Colonic mucosa (tissue), 4 donors: ENCODE measurements at regions not wholly inside any gene's neighbourhood (a gene's known extent, or its start where the extent isn't known, plus 50 kb on each side); places are given as distances from the start of the nearest gene placed in this dataset.

Experiments used
- DNase-seq: peaks from one replicate; pipeline ENCODE4 v3.0.0-alpha.2; 2020
- H3K27ac ChIP-seq: fragments of 200-600 bp; one replicate; pipeline ENCODE4 v1.8.0; 2021
- H3K27me3 ChIP-seq: fragments of 200-600 bp; one replicate; pipeline ENCODE4 v1.8.0; 2021
- H3K36me3 ChIP-seq: fragments of 200-600 bp; one replicate; pipeline ENCODE4 v1.8.0; 2021
- H3K4me1 ChIP-seq: fragments of 200-600 bp; one replicate; pipeline ENCODE4 v1.8.0; 2021; ENCODE audit warnings: mild to moderate bottlenecking
- H3K4me3 ChIP-seq: fragments of 200-600 bp; one replicate; pipeline ENCODE4 v1.8.0; 2021
- H3K9ac ChIP-seq, 2 donors: one replicate each; pipeline ENCODE4 v1.7.0; 2013; ENCODE audit warnings: control low read depth in 2 of 2, low read depth in 2 of 2, low read length in 2 of 2
- H3K9me3 ChIP-seq: fragments of 200-600 bp; one replicate; pipeline ENCODE4 v1.8.0; 2021
- CTCF ChIP-seq: fragments of 200-600 bp; IDR thresholded peaks from one replicate; pipeline ENCODE4 v1.8.0; 2022; ENCODE audit warnings: antibody characterized with exemption, mild to moderate bottlenecking
- intact Hi-C: fragments of 100-400 bp; cut with DNase I; formaldehyde crosslinking; loops from one replicate; pipeline ENCODE4 v1.14.1; 2022
- donor health status: healthy.
- donor health status: DM: no; HTN: no; CAD: no.
- donor health status: DM: no; HTN: no; CAD: no.

GRCh38 chr1:103254691-103255090, 146.4 kb upstream of the COL11A1 start:
- no peak for TF ChIP-seq CTCF
- no peaks in the 10 kb centered on the region for H3K4me1 ChIP-seq
- no peaks in the 10 kb centered on the region for H3K36me3 ChIP-seq
- H3K9ac ChIP-seq: no peak overlapping the region
- no peak for DNase-seq
- H3K27me3 ChIP-seq: no peaks in the 10 kb centered on the region
- no peak overlapping the region for H3K27ac ChIP-seq
- intact Hi-C loops: no loop called here
- no peak overlapping the region for H3K4me3 ChIP-seq
- no peaks in the 10 kb centered on the region for H3K9me3 ChIP-seq

- no peaks in the 10 kb centered on the region for H3K36me3 ChIP-seq
- DNase-seq: no peak
- no peaks in the 10 kb centered on the region for H3K9me3 ChIP-seq
- H3K4me3 ChIP-seq: no peak overlapping the region
- no peak for TF ChIP-seq CTCF
- no peak overlapping the region for H3K27ac ChIP-seq
- intact Hi-C loops: no loop called here
- no peak overlapping the region for H3K9ac ChIP-seq
- H3K27me3 ChIP-seq: no peaks in the 10 kb centered on the region
- H3K4me1 ChIP-seq: no peaks in the 10 kb centered on the region
Measured at GRCh38 chr1:103250441-103250861, 142.1 kb upstream of the COL11A1 start.

GRCh38 chr1:103248417-103249102, 140.2 kb upstream of the COL11A1 start:
- no peak overlapping the region for H3K9ac ChIP-seq
- TF ChIP-seq CTCF: no peak
- intact Hi-C loops: no loop called here
- no peaks in the 10 kb centered on the region for H3K9me3 ChIP-seq
- no peaks in the 10 kb centered on the region for H3K27me3 ChIP-seq
- H3K4me1 ChIP-seq: no peaks in the 10 kb centered on the region
- no peak for DNase-seq
- H3K36me3 ChIP-seq: no peaks in the 10 kb centered on the region
- H3K4me3 ChIP-seq: no peak overlapping the region
- no peak overlapping the region for H3K27ac ChIP-seq

- H3K9me3 ChIP-seq: no peaks in the 10 kb centered on the region
- H3K4me1 ChIP-seq: no peaks in the 10 kb centered on the region
- H3K27me3 ChIP-seq: no peaks in the 10 kb centered on the region
- H3K27ac ChIP-seq: no peak overlapping the region
- no peak for DNase-seq
- no peak for TF ChIP-seq CTCF
- no peak overlapping the region for H3K9ac ChIP-seq
- no peaks in the 10 kb centered on the region for H3K36me3 ChIP-seq
- no peak overlapping the region for H3K4me3 ChIP-seq
- intact Hi-C loops: no loop called here
Measured at GRCh38 chr1:103247517-103247916, 139.2 kb upstream of the COL11A1 start.

- Histone ChIP-seq H3K27ac (no peak overlapping the region), H3K4me3 (no peak overlapping the region), H3K27me3 (no peaks in the 10 kb centered on the region), H3K9ac (no peak overlapping the region), H3K4me1 (no peaks in the 10 kb centered on the region), H3K36me3 (no peaks in the 10 kb centered on the region), H3K9me3 (no peaks in the 10 kb centered on the region)
- intact Hi-C loops: no loop called here
- no peak for TF ChIP-seq CTCF
- DNase-seq: no peak
Measured at GRCh38 chr1:103243481-103243880, 135.2 kb upstream of the COL11A1 start.
